ENCODE measurements at regions not wholly inside any gene's neighbourhood (a gene's known extent, or its start where the extent isn't known, plus 50 kb on each side); places are given as distances from the start of the nearest gene placed in this dataset.
A peak's percentile ranks its signal among the peaks of the same experiment; 100 is the strongest.

GRCh38 chr13:108156749-108157148 is 58.6 kb downstream of the LIG4 start:
- in situ Hi-C loops (cut with HindIII; ENCODE audit: low pct_unique_long_range_greater_than_20kb, low sequenced_read_pairs) = no loop called here
- DNase-seq (ENCODE audit: low read depth in 1 of 2, low spot score in 1 of 2) = no peak
- TF ChIP-seq JUND (IDR thresholded peaks at IDR 0.05; ENCODE audit: low read depth) = no peak

- DNase-seq (ENCODE audit: low read depth in 1 of 2, low spot score in 1 of 2) = peak; percentile 18 to 61
- TF ChIP-seq JUND (IDR thresholded peaks at IDR 0.05; ENCODE audit: low read depth) = no peak
- in situ Hi-C loops (cut with HindIII; ENCODE audit: low pct_unique_long_range_greater_than_20kb, low sequenced_read_pairs) = no loop called here
Measured at GRCh38 chr13:108155185-108156106, 59.9 kb downstream of the LIG4 start.

GRCh38 chr13:108154421-108154858 is 60.9 kb downstream of the LIG4 start:
- in situ Hi-C loops (cut with HindIII; ENCODE audit: low pct_unique_long_range_greater_than_20kb, low sequenced_read_pairs) = no loop called here
- no peak for DNase-seq (ENCODE audit: low read depth in 1 of 2, low spot score in 1 of 2)
- TF ChIP-seq JUND (IDR thresholded peaks at IDR 0.05; ENCODE audit: low read depth) = no peak

- no peak for TF ChIP-seq JUND (IDR thresholded peaks at IDR 0.05; ENCODE audit: low read depth)
- in situ Hi-C loops (cut with HindIII; ENCODE audit: low pct_unique_long_range_greater_than_20kb, low sequenced_read_pairs) = no loop called here
- no peak for DNase-seq (ENCODE audit: low read depth in 1 of 2, low spot score in 1 of 2)
Measured at GRCh38 chr13:108146642-108147041, 68.7 kb downstream of the LIG4 start.

GRCh38 chr13:108142702-108143436 is 72.5 kb downstream of the LIG4 start:
- no peak for TF ChIP-seq JUND (IDR thresholded peaks at IDR 0.05; ENCODE audit: low read depth)
- in situ Hi-C loops (cut with HindIII; ENCODE audit: low pct_unique_long_range_greater_than_20kb, low sequenced_read_pairs) = no loop called here
- DNase-seq (ENCODE audit: low read depth in 1 of 2, low spot score in 1 of 2) = no peak

- no peak for TF ChIP-seq JUND (IDR thresholded peaks at IDR 0.05; ENCODE audit: low read depth)
- in situ Hi-C loops (cut with HindIII; ENCODE audit: low pct_unique_long_range_greater_than_20kb, low sequenced_read_pairs) = no loop called here
- no peak for DNase-seq (ENCODE audit: low read depth in 1 of 2, low spot score in 1 of 2)
Measured at GRCh38 chr13:108137176-108137575, 78.2 kb downstream of the LIG4 start.

- in situ Hi-C loops (cut with HindIII; ENCODE audit: low pct_unique_long_range_greater_than_20kb, low sequenced_read_pairs) = no loop called here
- no peak for TF ChIP-seq JUND (IDR thresholded peaks at IDR 0.05; ENCODE audit: low read depth)
- DNase-seq (ENCODE audit: low read depth in 1 of 2, low spot score in 1 of 2) = no peak
Measured at GRCh38 chr13:108127406-108127805, 87.9 kb downstream of the LIG4 start.

GRCh38 chr13:108126056-108126455 is 89.3 kb downstream of the LIG4 start:
- no peak for TF ChIP-seq JUND (IDR thresholded peaks at IDR 0.05; ENCODE audit: low read depth)
- in situ Hi-C loops (cut with HindIII; ENCODE audit: low pct_unique_long_range_greater_than_20kb, low sequenced_read_pairs) = no loop called here
- no peak for DNase-seq (ENCODE audit: low read depth in 1 of 2, low spot score in 1 of 2)

- no peak for TF ChIP-seq JUND (IDR thresholded peaks at IDR 0.05; ENCODE audit: low read depth)
- in situ Hi-C loops (cut with HindIII; ENCODE audit: low pct_unique_long_range_greater_than_20kb, low sequenced_read_pairs) = no loop called here
- DNase-seq (ENCODE audit: low read depth in 1 of 2, low spot score in 1 of 2) = peak in 1 of 2 experiments; percentile 19
Measured at GRCh38 chr13:108121406-108121805, 93.9 kb downstream of the LIG4 start.

- in situ Hi-C loops (cut with HindIII; ENCODE audit: low pct_unique_long_range_greater_than_20kb, low sequenced_read_pairs) = no loop called here
- TF ChIP-seq JUND (IDR thresholded peaks at IDR 0.05; ENCODE audit: low read depth) = no peak
- no peak for DNase-seq (ENCODE audit: low read depth in 1 of 2, low spot score in 1 of 2)
Measured at GRCh38 chr13:108120856-108121255, 94.5 kb downstream of the LIG4 start.

- in situ Hi-C loops (cut with HindIII; ENCODE audit: low pct_unique_long_range_greater_than_20kb, low sequenced_read_pairs) = no loop called here
- TF ChIP-seq JUND (IDR thresholded peaks at IDR 0.05; ENCODE audit: low read depth) = no peak
- DNase-seq (ENCODE audit: low read depth in 1 of 2, low spot score in 1 of 2) = no peak
Measured at GRCh38 chr13:108120302-108120701, 95.0 kb downstream of the LIG4 start.

- no peak for DNase-seq (ENCODE audit: low read depth in 1 of 2, low spot score in 1 of 2)
- no peak for TF ChIP-seq JUND (IDR thresholded peaks at IDR 0.05; ENCODE audit: low read depth)
- in situ Hi-C loops (cut with HindIII; ENCODE audit: low pct_unique_long_range_greater_than_20kb, low sequenced_read_pairs) = no loop called here
Measured at GRCh38 chr13:108115738-108116137, 99.6 kb downstream of the LIG4 start.

GRCh38 chr13:108113407-108113806 is 101.9 kb downstream of the LIG4 start:
- in situ Hi-C loops (cut with HindIII; ENCODE audit: low pct_unique_long_range_greater_than_20kb, low sequenced_read_pairs) = no loop called here
- TF ChIP-seq JUND (IDR thresholded peaks at IDR 0.05; ENCODE audit: low read depth) = no peak
- no peak for DNase-seq (ENCODE audit: low read depth in 1 of 2, low spot score in 1 of 2)
